Hematopoietic multipotent progenitor cell (in vitro differentiated cells): ENCODE measurements at regions not wholly inside any gene's neighbourhood (a gene's known extent, or its start where the extent isn't known, plus 50 kb on each side); places are given as distances from the start of the nearest gene placed in this dataset.
"Not testable (repeated sequence)": the region's sequence is repeated elsewhere in the genome, so short reads cannot be mapped to it uniquely, and the experiment has no call there.

Experiments used
- DNase-seq, 3 donors: peaks; one replicate each; pipeline ENCODE4 v3.0.0-alpha.2; 2011 to 2015; ENCODE audit warnings: low read depth in 2 of 3, low spot score in 2 of 3

DNA sequence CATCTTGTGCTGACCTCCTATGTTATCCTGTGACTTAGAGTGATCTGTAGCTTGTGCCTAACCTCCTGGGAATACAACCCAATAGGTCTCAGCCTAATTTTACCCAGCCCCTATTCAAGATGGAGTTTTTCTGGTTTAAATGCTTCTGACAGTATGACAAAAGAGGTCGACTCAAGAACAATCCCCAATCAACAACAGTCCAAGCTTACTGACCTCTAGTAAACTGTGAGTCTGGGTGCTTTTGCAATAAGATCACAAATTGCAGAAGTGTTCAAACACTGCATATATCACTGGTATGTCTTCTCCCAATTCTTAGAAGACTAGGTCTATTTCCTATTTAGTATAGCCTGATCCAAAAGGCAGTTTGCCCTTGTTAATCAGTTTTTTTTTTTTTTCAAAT lies 323.5 kb upstream of the PTGER4 start:
- no peak for DNase-seq

GRCh38 chr5:40355846-40356245 lies 323.9 kb upstream of the PTGER4 start:
- DNase-seq, result no peak

DNA sequence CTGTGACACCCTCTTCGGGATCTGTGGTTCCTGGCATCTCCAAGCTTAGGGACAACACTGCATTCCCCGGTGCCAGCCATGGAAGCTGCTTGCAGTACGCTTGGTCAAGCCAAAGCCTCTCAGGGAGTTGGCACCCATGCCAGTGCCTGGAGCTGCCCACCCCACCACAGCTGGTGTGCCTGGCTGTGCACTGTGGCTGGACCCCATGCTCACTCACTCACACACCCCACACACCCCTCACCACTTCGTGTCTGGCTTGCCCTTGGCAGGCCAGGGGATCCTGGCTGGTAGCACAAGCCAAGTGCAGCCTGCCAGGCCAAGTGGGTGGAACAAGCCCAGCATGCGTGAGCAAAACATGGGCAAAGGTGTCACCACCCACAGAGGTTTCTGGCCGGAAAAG lies 324.5 kb upstream of the PTGER4 start:
- no peak for DNase-seq

DNA sequence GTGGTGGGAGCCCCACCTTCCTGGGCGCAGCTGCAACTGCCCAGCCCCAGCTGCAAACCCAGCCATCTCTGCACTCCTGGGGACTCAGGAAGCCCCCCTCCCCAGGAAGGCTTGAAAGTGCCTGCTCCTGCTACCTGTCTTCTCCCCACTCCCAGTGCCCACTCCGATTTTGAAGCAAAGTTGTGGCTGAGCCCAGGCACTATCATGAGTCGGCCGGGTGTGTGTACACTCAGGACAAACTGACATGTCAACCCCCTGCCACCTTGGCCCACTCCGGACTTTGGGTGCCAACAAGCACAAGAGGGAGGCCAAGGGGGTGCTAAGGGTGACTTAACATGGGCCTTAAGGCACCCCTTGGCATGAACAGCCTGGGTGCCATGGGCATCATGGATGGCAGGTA lies 325.5 kb upstream of the PTGER4 start:
- no peak for DNase-seq

- DNase-seq, result no peak
Measured at GRCh38 chr5:40353442-40353841, 326.3 kb upstream of the PTGER4 start.

GRCh38 chr5:40347981-40348725 lies 331.6 kb upstream of the PTGER4 start:
- DNase-seq, result no peak

DNA sequence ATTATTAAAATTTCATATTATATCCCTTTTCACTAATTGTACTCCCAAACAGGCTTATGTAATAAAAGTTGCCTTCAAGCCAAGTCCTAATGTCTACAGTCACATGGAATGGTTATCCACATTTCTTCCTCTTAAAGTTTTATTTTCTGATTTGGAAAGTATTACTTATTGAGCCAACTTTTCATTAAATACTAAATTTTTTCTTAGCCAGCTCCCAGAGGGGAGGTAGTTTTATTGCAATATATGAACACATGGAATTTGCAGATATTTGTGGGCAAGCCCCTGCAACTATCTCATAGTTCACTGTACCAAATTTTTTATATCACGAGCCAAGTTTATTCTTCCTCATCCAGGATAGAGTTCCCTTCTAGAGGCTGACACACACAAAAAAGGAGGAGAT lies 332.8 kb upstream of the PTGER4 start:
- DNase-seq, result no peak

DNA sequence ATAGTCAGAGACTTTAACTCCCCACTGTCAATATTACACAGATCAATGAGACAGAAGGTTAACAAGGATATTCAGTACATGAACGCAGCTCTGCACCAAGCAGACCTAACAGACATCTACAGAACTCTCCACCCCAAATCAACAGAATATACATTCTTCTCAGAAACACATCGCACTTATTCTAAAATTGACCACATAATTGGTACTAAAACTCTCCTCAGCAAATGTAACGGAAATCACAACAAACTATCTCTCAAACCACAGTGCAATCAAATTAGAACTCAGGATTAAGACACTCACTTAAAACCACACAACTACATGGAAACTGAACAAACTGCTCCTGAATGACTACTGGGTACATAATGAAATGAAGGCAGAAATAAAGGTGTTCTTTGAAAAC lies 341.3 kb upstream of the PTGER4 start:
- DNase-seq, result not testable (repeated sequence)

- no peak for DNase-seq
Measured at GRCh38 chr5:40334242-40334635, 345.5 kb upstream of the PTGER4 start.

DNA sequence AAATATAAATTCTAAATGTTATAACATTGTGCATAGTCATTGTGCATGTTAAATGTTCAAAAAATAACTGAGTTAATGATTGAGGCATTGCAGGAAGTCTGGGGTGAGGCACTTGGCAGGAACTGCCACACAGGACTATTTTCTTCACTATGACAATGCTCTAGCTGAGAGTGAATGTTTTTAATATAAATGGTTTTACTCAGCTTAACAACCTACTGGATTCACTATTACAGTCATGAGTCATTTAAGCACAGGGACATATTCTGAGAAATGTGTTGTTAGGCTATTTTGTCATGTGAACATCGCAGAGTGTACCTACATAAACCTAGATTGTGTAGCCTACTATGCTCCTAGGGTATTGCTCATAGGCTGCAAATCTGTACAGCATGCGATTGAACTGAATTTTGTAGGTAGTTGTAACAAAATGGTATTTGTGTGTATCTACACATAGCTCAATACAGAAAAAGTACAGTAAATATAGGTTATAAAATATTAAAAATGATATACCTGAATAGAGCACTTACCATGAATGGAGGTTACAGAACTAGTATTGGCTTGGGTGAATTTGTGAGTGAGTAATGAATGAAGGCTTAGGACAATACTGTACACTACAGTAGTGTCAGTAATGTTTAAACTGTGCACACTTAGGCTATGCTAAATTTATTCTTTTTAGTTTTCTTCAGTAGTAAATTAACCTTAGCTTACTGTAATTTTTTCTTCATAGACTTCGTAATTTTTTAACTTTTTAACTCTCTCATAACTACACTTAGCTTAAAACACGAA lies 346.1 kb upstream of the PTGER4 start:
- peak in 2 of 3 donors; percentile 26 to 52 for DNase-seq

GRCh38 chr5:40332970-40333369 lies 346.7 kb upstream of the PTGER4 start:
- peak in 2 of 3 donors; percentile 8 to 40 for DNase-seq

- no peak for DNase-seq
Measured at GRCh38 chr5:40331616-40332015, 348.1 kb upstream of the PTGER4 start.

- DNase-seq, result no peak
Measured at GRCh38 chr5:40321514-40321913, 358.2 kb upstream of the PTGER4 start.

DNA sequence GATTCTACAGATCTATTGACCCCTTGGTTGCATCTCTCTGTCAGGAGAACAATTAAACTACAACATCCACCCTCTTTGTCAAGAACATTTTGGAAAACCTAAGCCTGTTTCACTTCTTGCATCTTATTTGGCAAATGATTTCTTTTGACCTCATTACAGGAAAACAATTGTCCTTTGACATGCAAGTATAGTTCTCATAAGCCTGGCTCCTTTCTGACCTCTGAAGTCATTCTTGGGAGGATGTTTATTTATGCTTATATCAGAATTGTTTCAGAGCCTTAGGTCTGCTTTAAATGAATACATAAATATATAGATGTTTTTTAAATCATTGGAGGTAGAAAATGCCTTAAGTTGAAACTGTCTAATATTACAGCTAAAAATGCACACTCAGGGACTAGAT lies 361.3 kb upstream of the PTGER4 start:
- DNase-seq, result no peak

GRCh38 chr5:40317023-40317422 lies 362.7 kb upstream of the PTGER4 start:
- DNase-seq, result no peak

DNA sequence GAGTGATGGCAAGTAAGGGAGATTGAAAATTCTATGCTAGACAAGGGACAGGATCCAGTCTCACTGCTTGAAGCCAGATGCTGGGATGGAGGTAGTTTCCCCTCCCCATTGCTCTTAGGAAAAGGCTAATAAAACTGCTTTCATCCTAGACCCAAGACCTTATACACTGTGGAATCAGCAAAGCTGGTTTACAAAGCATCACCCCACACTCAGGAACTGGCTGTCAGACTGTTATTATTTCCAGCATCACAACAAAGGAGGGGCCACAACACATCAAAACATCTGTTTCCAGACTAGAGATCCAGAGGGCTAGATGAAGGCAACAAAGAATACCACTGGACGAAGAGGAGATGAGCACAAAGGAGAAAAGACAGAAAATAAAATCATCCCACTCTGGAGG lies 364.6 kb upstream of the PTGER4 start:
- no peak for DNase-seq

DNA sequence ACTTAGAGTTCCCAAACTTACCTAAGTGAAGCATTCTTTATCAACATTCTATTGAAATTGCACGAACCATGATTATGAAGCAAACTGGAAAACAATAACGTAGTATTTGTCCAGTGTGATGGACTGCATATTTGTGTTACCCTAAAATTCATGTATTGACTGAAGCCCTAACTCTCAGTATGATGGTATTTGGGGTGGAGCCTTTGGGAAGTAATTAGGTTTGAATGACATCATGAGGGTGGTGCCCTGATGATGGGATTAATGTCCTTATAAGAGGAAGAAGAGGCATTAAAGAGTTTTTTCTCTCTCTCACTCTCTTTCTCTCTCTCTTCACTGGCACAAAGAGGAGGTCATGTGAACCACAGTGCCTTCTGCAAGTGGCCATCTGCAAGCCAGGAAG lies 365.4 kb upstream of the PTGER4 start:
- DNase-seq, result no peak

GRCh38 chr5:40312205-40312604 lies 367.5 kb upstream of the PTGER4 start:
- DNase-seq, result no peak

DNA sequence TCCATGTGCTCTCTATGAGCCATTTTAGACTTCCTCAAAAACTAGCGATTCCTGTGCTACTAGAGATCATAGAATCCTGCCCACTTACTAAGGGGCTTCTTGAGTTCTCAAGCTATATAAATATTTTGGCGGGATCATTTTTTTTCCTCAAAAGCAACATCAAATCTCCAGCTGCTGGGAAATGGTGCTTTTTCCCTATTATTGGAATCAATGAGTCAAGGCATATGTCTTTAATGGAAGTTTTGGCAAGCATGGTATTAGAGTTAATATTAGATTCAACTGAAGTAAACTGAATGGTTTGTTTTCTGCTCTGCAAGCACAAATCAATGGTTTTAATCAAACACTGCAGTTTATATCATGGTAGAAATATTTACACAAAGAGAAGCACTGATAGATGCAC lies 369.9 kb upstream of the PTGER4 start:
- DNase-seq, result no peak

- DNase-seq, result no peak
Measured at GRCh38 chr5:40308867-40309266, 370.8 kb upstream of the PTGER4 start.

GRCh38 chr5:40307920-40308319 lies 371.8 kb upstream of the PTGER4 start:
- DNase-seq, result no peak

DNA sequence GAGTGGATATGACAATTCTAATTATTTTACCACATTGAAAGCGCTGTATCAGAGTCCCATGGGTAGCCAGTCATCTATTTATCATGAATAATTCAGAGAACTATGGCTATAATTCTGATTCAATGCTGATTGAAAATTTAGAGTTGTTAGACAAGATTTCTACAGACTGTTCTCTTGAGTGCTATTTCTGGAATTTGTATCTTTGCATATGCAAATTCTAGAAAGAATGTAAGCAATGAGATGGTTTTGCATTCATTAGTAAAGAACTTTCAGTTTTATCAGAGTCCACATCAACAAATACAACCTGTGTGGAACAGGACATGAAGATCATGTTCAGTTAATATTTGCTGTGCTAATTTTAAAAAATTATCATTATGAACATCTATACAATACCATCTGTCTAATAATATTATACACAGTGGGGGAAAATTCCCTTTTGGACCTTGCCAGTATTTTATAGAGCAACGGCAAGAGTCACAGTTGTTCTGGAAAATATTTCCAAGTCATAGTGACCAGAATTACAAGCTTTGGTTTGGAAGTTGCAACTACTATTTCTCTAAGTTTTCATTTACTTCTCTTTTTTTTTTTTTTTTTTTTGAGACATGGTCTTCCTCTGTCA lies 372.7 kb upstream of the PTGER4 start:
- DNase-seq, result no peak
